GM19467 (cell line): ENCODE measurements at regions not wholly inside any gene's neighbourhood (a gene's known extent, or its start where the extent isn't known, plus 50 kb on each side); places are given as distances from the start of the nearest gene placed in this dataset.
"Not testable (repeated sequence)": the region's sequence is repeated elsewhere in the genome, so short reads cannot be mapped to it uniquely, and the experiment has no call there.

Experiments used
- ATAC-seq: cut with Tn5 transposase; IDR thresholded peaks from one replicate; pipeline ENCODE4 v1.9.1; 2021; ENCODE audit warnings: mild to moderate bottlenecking, moderate library complexity; ENCODE audit not compliant: unreplicated experiment

- ATAC-seq, result no peak
Measured at GRCh38 chr2:142668420-142668819, 209.0 kb upstream of the KYNU start.

- no peak for ATAC-seq
Measured at GRCh38 chr2:142665241-142665640, 212.2 kb upstream of the KYNU start.

DNA sequence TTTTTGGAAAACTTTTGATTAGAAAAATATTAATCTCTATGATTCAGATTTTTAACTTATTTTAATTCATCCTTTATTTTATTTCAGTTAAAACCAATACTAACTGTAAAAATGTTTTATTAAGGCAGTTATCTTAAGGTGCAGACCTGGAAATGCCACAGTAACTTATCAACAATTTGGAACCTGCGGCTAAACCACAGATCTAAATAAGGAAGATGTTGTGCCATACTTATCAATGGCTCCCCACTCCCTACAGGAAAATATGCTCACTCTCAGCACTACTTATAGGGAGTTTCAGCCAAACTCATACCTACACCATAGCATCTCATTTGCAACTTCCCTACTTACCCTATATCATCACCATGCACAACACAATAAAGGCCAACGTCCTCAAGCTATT is 226.9 kb upstream of the KYNU start:
- ATAC-seq, result no peak

GRCh38 chr2:142649581-142649980 is 227.9 kb upstream of the KYNU start:
- ATAC-seq, result no peak

DNA sequence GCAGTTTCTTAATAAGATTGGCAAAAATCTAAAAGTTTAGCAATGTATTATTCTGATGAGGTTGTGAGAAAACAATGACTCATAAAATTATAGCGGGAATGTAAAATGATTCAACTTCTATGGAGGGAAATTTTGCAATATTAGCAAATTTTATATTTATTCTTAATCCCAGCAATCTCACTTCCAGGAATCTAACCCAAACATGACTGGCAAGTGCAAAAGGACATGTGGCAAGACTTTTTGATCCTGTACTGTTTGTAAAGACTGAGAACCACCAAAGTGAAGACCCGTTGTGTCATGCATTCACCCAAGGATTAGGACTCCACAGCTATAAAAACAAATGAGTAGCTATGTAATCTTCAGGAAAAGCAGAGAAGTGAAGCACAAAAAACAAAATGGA is 234.8 kb upstream of the KYNU start:
- ATAC-seq, result no peak

DNA sequence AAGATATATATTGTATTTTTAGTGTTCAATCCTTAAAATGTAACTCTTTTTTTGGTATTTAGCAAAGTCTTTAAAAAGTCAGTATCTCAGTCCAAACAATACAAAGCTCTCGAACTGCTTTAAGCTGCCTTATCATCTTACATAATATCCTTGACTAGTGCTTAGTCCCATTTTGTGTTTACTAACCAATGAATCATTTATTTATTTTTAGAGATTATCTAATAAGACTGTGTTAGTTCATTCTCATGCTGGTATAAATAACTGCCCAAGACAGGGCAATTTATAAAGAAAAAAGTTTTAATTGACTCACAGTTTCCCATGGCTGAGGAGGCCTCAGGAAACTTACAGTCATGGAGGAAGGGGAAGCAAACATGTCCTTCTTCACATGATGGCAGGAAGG is 248.3 kb upstream of the KYNU start:
- no peak for ATAC-seq

DNA sequence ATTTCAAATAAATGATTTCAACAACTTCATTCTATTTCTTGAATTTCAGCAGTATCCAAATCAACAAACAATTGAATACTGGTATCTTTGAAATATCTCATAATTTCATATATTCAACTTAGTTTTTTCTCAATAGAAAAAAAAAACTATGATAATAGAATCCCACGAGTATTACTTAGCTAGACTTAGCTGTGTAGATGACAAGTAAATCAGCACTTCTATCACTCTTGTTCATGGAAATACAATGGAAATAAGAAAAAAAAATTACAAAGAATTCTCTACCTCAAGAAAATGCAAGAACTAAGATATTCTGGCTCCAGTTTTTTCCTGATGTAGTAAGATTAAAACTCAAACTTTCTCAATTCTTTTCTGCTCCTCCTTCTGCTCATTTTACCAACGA is 256.2 kb upstream of the KYNU start:
- no peak for ATAC-seq

DNA sequence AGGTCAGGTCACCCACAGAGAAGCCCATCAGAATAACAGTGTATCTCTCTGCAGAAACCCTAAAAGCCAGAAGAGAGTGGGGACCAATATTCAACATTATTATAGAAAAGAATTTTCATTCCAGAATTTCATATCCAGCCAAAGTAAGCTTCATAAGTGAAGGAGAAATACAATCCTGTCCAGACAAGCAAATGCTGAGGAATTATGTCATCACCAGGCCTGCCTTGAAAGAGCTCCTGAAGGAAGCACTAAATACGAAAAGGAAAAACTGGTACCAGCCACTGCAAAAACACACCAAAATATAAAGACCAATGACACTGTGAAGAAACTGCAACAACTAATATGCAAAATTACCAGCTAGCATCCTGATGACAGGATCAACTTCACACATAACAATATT is 260.0 kb upstream of the KYNU start:
- no peak for ATAC-seq

DNA sequence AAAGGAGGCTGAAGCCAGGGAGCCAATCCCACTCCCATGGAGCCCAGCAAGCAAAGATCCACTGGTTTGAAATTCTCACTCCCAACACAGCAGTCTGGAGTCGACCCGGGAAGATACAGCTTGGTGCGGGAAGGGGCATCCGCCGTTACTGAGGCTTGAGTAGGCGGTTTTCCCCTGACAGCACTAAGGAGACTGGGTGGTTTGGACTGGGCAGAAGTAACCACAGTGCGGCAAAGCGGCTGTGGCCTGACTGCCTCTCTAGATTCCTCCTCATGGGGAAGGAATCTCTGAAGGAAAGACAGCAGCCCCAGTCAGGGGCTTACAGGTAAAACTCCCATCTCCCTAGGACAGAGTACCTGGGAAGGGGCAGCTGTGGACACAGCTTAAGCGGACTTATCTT is 261.6 kb upstream of the KYNU start:
- ATAC-seq, result no peak

- not testable (repeated sequence) for ATAC-seq
Measured at GRCh38 chr2:142613193-142613592, 264.3 kb upstream of the KYNU start.

DNA sequence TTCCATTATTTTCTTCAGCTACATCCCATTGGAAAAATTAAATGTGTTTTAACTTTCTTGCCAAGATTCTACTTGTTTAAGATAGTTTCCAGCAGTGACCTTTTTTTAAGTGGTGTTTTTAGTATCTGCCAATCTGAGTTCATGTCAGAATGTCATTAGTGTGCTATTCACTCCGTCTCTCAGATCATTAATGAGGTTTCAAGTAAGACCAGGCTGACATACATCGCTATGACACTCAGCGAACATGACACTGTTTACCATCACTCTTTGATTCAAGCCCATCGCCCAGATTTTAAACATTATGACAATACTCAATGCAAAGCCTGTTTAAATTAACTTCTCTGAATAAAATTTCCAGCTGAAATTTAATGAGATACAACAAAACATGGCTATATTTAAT is 272.0 kb upstream of the KYNU start:
- no peak for ATAC-seq

- ATAC-seq, result no peak
Measured at GRCh38 chr2:142603759-142604158, 273.7 kb upstream of the KYNU start.

DNA sequence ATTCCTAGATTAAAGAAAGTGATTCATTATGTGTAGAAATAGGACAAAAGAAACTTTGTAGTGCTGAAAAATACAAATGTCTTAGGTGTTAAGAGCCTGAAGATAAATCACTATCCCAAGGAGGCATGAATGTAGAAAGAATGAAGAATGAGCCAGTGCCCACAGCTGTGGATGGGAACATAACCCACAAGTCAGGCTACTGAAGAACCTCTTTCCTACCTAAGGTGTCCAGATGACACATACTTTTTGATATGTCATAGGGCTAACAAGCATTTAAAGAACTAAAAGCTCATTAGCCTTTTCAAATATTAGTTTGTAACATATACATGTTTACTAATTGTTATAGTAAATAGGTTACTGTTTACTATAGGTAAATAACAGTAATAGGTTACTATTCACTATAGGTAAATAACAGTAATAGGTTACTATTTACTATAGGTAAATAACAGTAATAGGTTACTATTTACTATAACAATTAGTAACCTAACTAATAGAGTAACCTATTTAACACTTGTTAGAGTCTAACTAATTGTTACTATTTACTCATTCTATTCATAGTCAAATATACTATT is 275.0 kb upstream of the KYNU start:
- ATAC-seq, result no peak

GRCh38 chr2:142601794-142602193 is 275.7 kb upstream of the KYNU start:
- no peak for ATAC-seq

DNA sequence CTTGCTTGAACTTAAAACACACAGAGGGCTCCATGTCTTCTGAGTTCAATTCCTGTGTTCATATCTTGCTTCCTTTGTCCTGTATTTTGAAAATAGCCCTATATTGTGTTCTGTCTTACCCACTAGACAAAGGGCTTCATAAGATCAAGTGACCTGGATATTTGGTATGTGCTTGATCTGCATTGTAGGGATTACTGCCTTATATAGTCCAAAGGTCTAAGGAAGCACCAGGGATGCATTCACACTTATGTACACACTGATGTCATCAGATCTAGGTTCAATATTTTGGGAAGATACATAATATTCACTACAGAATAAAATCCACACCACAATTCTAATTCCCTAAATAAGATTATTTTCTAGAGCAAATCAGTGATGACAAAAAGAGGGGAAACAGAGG is 278.0 kb upstream of the KYNU start:
- no peak for ATAC-seq

GRCh38 chr2:142598846-142599245 is 278.6 kb upstream of the KYNU start:
- no peak for ATAC-seq

DNA sequence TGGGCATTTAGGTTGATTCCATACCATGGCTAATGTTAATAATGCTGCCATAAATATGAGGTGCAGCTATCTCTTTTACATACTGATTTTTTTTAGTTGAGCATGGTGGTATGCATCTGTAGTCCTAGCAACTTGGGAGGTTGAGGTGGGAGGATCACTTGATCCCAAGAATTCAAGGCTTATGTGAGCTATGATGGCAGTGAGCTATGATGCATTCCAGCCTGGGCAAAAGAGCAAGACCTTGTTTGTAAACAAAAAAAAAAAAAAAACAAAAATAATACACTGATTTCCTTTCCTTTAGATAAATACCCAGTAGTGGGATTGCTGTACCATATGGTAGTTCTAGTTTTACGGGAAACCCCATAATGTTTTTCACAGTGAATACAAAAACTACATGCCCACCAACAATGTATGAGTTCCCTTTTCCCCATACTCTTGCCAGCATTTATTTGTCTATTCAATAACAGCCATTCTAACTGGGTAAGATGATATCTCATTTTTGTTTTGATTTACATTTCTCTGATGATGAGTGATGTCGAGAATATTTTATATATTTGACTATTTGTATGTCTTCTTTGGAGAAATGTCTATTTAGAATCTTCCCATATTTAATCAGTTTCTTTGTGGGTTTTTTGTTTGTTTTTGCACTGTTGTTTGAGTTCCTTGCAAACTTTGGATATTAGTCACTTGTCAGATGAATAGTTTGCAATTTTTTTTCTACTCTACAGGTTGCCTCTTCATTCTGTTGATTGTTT is 281.0 kb upstream of the KYNU start:
- ATAC-seq, result no peak

DNA sequence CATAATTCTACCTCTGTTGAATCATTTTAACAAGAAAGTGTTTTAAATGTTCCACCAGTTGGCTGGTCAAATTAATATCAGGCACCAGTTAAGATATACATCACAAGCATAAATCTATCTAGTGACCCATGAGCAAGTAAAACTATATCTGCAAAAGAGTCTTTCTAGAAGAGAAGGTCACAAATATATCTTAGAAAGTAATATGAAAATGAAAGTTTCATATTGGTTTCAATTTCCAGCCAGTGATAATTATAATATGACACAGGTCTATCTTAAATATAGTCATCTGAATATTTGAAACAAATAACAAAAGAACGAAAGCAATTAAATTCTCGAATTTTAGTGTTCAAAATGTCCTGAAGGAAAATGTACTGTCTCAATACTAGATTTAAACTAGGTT is 282.5 kb upstream of the KYNU start:
- ATAC-seq, result no peak

GRCh38 chr2:142592171-142592570 is 285.3 kb upstream of the KYNU start:
- ATAC-seq, result no peak

- ATAC-seq, result no peak
Measured at GRCh38 chr2:142591420-142591819, 286.0 kb upstream of the KYNU start.

DNA sequence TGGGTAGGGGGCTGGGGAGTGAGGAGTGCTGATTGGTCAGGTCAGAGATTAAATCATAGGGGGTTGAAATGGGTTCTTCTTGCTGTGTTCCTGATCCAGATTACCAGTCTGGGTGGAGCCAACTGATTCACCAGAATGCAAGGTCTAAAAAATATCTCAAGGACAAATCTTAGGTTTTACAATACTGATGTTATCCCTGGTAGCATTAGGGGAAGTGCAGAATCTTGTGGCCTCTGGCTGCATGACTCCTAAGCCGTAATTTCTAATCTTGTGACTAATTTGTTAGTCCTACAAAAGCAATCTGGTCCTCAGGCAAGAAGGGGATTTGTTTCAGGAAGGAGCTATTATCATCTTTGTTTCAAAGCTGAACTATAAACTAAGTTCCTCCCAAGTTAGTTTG is 289.2 kb upstream of the KYNU start:
- ATAC-seq, result no peak

- no peak for ATAC-seq
Measured at GRCh38 chr2:142586693-142587580, 290.5 kb upstream of the KYNU start.
